ENCODE measurements at regions not wholly inside any gene's neighbourhood (a gene's known extent, or its start where the extent isn't known, plus 50 kb on each side); places are given as distances from the start of the nearest gene placed in this dataset.

DNA sequence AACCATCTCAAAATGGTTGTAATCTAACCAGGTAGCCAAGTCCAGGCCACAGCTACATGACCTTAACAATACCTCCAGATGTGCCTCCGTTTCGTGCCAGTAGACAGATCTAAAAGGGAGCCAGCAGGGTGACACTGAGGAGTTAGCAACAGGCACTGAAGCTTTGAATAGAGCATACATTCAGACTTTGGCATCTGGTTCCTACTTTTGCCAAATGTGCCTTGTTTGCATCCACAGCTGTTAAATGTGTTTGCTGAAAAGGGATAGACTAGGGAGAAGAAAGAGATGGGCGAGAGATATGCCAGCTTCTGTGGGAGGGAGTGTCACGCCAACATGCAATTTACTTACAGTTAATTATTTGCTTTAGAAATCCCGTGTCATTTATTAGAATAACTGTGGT lies 1433.9 kb upstream of the CADM2 start:
- TF ChIP-seq, protein P1, sequence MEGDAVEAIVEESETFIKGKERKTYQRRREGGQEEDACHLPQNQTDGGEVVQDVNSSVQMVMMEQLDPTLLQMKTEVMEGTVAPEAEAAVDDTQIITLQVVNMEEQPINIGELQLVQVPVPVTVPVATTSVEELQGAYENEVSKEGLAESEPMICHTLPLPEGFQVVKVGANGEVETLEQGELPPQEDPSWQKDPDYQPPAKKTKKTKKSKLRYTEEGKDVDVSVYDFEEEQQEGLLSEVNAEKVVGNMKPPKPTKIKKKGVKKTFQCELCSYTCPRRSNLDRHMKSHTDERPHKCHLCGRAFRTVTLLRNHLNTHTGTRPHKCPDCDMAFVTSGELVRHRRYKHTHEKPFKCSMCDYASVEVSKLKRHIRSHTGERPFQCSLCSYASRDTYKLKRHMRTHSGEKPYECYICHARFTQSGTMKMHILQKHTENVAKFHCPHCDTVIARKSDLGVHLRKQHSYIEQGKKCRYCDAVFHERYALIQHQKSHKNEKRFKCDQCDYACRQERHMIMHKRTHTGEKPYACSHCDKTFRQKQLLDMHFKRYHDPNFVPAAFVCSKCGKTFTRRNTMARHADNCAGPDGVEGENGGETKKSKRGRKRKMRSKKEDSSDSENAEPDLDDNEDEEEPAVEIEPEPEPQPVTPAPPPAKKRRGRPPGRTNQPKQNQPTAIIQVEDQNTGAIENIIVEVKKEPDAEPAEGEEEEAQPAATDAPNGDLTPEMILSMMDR (IDR thresholded peaks at IDR 0.05; ENCODE audit: low read length): no peak
- TF ChIP-seq EZH2 (IDR thresholded peaks at IDR 0.05; ENCODE audit: borderline replicate concordance, low read length): no peak

Measured in OCI-LY1 (cell line).